HL-60/S4 treated with phorbol 12-myristate 13-acetate at 8.2 ng/mL for 4 days and 3 days (cell line): ENCODE measurements at regions not wholly inside any gene's neighbourhood (a gene's known extent, or its start where the extent isn't known, plus 50 kb on each side); places are given as distances from the start of the nearest gene placed in this dataset.

ENCODE experiments used
- in situ Hi-C: fragments of 300-500 bp; cut with MboI; formaldehyde crosslinking; loops from 2 replicates; pipeline ENCODE4 v1.15.0; 2022; ENCODE audit warnings: low sequenced_read_pairs

- in situ Hi-C loops = no loop called here
Observed at GRCh38 chr1:222243902-222244301, 304.0 kb downstream of the HHIPL2 start.

GRCh38 chr1:222242492-222242891 lies 305.4 kb downstream of the HHIPL2 start:
- in situ Hi-C loops = no loop called here

GRCh38 chr1:222241410-222241809 lies 306.5 kb downstream of the HHIPL2 start:
- in situ Hi-C loops = no loop called here

- in situ Hi-C loops = no loop called here
Observed at GRCh38 chr1:222240536-222241181, 307.2 kb downstream of the HHIPL2 start.

- in situ Hi-C loops = no loop called here
Observed at GRCh38 chr1:222239130-222239529, 308.8 kb downstream of the HHIPL2 start.

GRCh38 chr1:222234351-222234750 lies 313.6 kb downstream of the HHIPL2 start:
- in situ Hi-C loops = no loop called here

- in situ Hi-C loops = no loop called here
Observed at GRCh38 chr1:222233444-222234158, 314.3 kb downstream of the HHIPL2 start.

- in situ Hi-C loops = no loop called here
Observed at GRCh38 chr1:222232842-222233241, 315.1 kb downstream of the HHIPL2 start.

- in situ Hi-C loops = no loop called here
Observed at GRCh38 chr1:222229672-222230312, 318.1 kb downstream of the HHIPL2 start.

- in situ Hi-C loops = no loop called here
Observed at GRCh38 chr1:222225316-222225691, 322.6 kb downstream of the HHIPL2 start.

GRCh38 chr1:222224636-222225315 lies 323.1 kb downstream of the HHIPL2 start:
- in situ Hi-C loops = no loop called here

- in situ Hi-C loops = no loop called here
Observed at GRCh38 chr1:222224156-222224555, 323.7 kb downstream of the HHIPL2 start.

GRCh38 chr1:222223010-222223409 lies 324.9 kb downstream of the HHIPL2 start:
- in situ Hi-C loops = no loop called here

GRCh38 chr1:222216255-222216754 lies 331.6 kb downstream of the HHIPL2 start:
- in situ Hi-C loops = no loop called here

- in situ Hi-C loops = no loop called here
Observed at GRCh38 chr1:222210776-222211175, 337.1 kb downstream of the HHIPL2 start.

GRCh38 chr1:222204475-222204874 lies 343.4 kb downstream of the HHIPL2 start:
- in situ Hi-C loops = no loop called here

GRCh38 chr1:222202831-222203230 lies 345.1 kb downstream of the HHIPL2 start:
- in situ Hi-C loops = no loop called here

GRCh38 chr1:222196736-222197135 lies 351.2 kb downstream of the HHIPL2 start:
- in situ Hi-C loops = no loop called here

- in situ Hi-C loops = no loop called here
Observed at GRCh38 chr1:222196288-222196687, 351.6 kb downstream of the HHIPL2 start.

- in situ Hi-C loops = no loop called here
Observed at GRCh38 chr1:222195857-222196256, 352.0 kb downstream of the HHIPL2 start.

GRCh38 chr1:222189218-222189617 lies 358.7 kb downstream of the HHIPL2 start:
- in situ Hi-C loops = no loop called here
